ENCODE measurements at regions not wholly inside any gene's neighbourhood (a gene's known extent, or its start where the extent isn't known, plus 50 kb on each side); places are given as distances from the start of the nearest gene placed in this dataset.

DNA sequence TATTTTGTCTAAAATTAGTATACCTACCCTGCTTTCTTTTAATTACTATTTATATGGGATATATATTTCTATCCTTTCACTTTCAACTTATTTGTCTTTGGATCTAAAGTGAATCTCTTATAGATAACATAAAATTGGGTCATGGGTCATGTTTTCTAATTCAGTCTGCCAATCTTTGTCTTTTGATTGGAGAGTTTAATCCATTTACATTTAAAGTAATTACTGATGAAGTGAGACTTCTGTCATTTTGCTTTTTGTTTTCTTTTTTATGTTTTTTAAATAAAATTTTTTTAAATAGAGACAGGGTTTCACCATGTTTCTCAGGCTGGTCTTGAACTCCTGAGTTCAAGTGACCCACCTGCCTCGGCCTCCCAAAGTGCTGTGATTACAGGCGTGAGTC lies 50.5 kb upstream of the PRDM1 start:
- ChIA-PET CTCF (no interaction called here), POLR2A (no interaction called here)
- Histone ChIP-seq H3F3A (replicated peaks; ENCODE audit: insufficient read depth) (peaks cover 25% of the 10 kb centered on the region), H4K20me1 (ENCODE audit: insufficient read depth) (no peaks in the 10 kb centered on the region), H3K4me1 (ENCODE audit: control insufficient read depth in 1 of 2, insufficient read depth in 2 of 2, low read depth in 1 of 2, low read length in 1 of 2) (peaks cover 4 to 13% of the 10 kb centered on the region in 2 experiments; a peak in 2 of 4 replicates), H3K4me2 (no peak overlapping the region), H3K27me3 (ENCODE audit: insufficient read depth) (no peaks in the 10 kb centered on the region), H3K27ac (ENCODE audit: low read depth in 2 of 2, low read length in 1 of 2) (no peak overlapping the region), H3K36me3 (replicated peaks in 1 of 2; ENCODE audit: control insufficient read depth in 1 of 2, insufficient read depth in 2 of 2, low read length in 1 of 2) (no peaks in the 10 kb centered on the region), H3K4me3 (ENCODE audit: low read depth in 2 of 2, low read length in 1 of 2) (no peak overlapping the region), H3K9ac (no peak overlapping the region), H3K9me2 (no peaks in the 10 kb centered on the region), H3K79me2 (ENCODE audit: insufficient read depth) (no peaks in the 10 kb centered on the region), H2AFZ (ENCODE audit: low read depth) (no peak overlapping the region), H3K9me3 (peaks cover 15% of the 10 kb centered on the region)
- DNase-seq = no peak
- TF ChIP-seq CHD2 (IDR thresholded peaks at IDR 0.05; ENCODE audit: low read length, partially characterized antibody) (no peak), RCOR1 (IDR thresholded peaks at IDR 0.05; ENCODE audit: low read length) (no peak), FOSL2 (IDR thresholded peaks at IDR 0.05; ENCODE audit: borderline replicate concordance, low read depth) (no peak), GABPA (IDR thresholded peaks at IDR 0.05; ENCODE audit: low read depth) (no peak), TCF12 (IDR thresholded peaks at IDR 0.05) (no peak), ELF1 (IDR thresholded peaks at IDR 0.05) (no peak), FOXJ3 (CRISPR knock-in tag; IDR thresholded peaks at IDR 0.05) (no peak), EP300 (IDR thresholded peaks at IDR 0.05; ENCODE audit: borderline replicate concordance in 1 of 2, low read depth in 1 of 2, low read length in 1 of 2) (no peak)
- TF ChIP-seq, protein P1, sequence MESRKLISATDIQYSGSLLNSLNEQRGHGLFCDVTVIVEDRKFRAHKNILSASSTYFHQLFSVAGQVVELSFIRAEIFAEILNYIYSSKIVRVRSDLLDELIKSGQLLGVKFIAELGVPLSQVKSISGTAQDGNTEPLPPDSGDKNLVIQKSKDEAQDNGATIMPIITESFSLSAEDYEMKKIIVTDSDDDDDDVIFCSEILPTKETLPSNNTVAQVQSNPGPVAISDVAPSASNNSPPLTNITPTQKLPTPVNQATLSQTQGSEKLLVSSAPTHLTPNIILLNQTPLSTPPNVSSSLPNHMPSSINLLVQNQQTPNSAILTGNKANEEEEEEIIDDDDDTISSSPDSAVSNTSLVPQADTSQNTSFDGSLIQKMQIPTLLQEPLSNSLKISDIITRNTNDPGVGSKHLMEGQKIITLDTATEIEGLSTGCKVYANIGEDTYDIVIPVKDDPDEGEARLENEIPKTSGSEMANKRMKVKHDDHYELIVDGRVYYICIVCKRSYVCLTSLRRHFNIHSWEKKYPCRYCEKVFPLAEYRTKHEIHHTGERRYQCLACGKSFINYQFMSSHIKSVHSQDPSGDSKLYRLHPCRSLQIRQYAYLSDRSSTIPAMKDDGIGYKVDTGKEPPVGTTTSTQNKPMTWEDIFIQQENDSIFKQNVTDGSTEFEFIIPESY (IDR thresholded peaks at IDR 0.05; ENCODE audit: borderline replicate concordance, low read depth) = no peak
- TF ChIP-seq, protein P2, sequence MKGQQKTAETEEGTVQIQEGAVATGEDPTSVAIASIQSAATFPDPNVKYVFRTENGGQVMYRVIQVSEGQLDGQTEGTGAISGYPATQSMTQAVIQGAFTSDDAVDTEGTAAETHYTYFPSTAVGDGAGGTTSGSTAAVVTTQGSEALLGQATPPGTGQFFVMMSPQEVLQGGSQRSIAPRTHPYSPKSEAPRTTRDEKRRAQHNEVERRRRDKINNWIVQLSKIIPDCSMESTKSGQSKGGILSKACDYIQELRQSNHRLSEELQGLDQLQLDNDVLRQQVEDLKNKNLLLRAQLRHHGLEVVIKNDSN (IDR thresholded peaks at IDR 0.05; ENCODE audit: borderline replicate concordance, low read depth) = no peak
- TF ChIP-seq, protein P3, sequence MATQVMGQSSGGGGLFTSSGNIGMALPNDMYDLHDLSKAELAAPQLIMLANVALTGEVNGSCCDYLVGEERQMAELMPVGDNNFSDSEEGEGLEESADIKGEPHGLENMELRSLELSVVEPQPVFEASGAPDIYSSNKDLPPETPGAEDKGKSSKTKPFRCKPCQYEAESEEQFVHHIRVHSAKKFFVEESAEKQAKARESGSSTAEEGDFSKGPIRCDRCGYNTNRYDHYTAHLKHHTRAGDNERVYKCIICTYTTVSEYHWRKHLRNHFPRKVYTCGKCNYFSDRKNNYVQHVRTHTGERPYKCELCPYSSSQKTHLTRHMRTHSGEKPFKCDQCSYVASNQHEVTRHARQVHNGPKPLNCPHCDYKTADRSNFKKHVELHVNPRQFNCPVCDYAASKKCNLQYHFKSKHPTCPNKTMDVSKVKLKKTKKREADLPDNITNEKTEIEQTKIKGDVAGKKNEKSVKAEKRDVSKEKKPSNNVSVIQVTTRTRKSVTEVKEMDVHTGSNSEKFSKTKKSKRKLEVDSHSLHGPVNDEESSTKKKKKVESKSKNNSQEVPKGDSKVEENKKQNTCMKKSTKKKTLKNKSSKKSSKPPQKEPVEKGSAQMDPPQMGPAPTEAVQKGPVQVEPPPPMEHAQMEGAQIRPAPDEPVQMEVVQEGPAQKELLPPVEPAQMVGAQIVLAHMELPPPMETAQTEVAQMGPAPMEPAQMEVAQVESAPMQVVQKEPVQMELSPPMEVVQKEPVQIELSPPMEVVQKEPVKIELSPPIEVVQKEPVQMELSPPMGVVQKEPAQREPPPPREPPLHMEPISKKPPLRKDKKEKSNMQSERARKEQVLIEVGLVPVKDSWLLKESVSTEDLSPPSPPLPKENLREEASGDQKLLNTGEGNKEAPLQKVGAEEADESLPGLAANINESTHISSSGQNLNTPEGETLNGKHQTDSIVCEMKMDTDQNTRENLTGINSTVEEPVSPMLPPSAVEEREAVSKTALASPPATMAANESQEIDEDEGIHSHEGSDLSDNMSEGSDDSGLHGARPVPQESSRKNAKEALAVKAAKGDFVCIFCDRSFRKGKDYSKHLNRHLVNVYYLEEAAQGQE (IDR thresholded peaks at IDR 0.05; ENCODE audit: low read depth, low read length) = no peak
- TF ChIP-seq, protein P4, sequence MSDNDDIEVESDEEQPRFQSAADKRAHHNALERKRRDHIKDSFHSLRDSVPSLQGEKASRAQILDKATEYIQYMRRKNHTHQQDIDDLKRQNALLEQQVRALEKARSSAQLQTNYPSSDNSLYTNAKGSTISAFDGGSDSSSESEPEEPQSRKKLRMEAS (IDR thresholded peaks at IDR 0.05; ENCODE audit: low read depth) = no peak
- 66% methylated on average over 2 of the region's 2 CpGs for WGBS (ENCODE audit: low lambda C conversion rate)
